GM20000 (cell line): ENCODE measurements at regions not wholly inside any gene's neighbourhood (a gene's known extent, or its start where the extent isn't known, plus 50 kb on each side); places are given as distances from the start of the nearest gene placed in this dataset.
"Not testable (repeated sequence)": the region's sequence is repeated elsewhere in the genome, so short reads cannot be mapped to it uniquely, and the experiment has no call there.

Experiments used
- DNase-seq: peaks from one replicate; pipeline ENCODE4 v3.0.0; 2012; ENCODE audit warnings: low spot score
- TF ChIP-seq, protein P1 (sequence below): IDR thresholded peaks from 2 replicates; pipeline ENCODE4 v1.5.1; 2012; ENCODE audit warnings: mild to moderate bottlenecking, control low read depth; ENCODE audit errors: extremely low read depth, missing control alignments

DNA sequence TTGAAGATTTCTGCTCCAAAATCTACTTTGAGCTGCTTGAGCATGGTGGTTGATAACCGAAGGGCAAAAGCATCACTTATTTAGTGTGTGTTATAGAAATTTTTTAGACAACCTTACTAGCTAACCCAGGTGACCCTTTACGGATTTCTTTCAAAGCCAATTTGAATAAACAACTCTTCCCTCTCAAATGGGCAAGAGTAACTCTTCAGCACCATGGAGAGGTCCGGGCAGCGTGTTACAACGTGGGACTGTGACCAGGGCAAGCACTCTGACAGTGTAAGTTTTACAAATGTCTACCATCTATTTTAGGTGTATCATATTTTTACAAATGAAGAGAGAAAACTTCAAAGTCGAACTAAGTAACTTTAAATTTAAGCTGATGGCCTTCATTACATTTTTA, 471.8 kb downstream of the MFSD1 start:
- TF ChIP-seq, protein P1, sequence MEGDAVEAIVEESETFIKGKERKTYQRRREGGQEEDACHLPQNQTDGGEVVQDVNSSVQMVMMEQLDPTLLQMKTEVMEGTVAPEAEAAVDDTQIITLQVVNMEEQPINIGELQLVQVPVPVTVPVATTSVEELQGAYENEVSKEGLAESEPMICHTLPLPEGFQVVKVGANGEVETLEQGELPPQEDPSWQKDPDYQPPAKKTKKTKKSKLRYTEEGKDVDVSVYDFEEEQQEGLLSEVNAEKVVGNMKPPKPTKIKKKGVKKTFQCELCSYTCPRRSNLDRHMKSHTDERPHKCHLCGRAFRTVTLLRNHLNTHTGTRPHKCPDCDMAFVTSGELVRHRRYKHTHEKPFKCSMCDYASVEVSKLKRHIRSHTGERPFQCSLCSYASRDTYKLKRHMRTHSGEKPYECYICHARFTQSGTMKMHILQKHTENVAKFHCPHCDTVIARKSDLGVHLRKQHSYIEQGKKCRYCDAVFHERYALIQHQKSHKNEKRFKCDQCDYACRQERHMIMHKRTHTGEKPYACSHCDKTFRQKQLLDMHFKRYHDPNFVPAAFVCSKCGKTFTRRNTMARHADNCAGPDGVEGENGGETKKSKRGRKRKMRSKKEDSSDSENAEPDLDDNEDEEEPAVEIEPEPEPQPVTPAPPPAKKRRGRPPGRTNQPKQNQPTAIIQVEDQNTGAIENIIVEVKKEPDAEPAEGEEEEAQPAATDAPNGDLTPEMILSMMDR: no peak
- DNase-seq: no peak

DNA sequence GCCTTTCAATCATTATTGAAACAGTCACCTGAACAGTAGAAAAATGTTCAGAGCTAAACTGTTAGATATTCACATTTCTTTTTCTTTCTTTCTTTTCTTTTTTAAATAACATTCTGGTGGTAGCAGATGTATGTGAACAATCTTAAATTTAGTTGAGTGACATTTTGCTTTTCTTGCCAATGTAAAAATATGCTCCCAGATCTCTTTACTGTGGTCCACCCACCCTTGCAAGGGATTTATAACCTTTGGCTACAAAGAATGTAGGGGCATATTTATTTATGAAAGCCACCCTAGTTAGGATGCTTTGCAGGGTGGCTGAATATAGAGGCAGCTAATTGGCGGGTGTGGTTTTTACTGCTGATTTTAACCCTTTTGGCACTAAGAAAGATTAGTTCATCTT, 473.9 kb downstream of the MFSD1 start:
- TF ChIP-seq, protein P1: no peak
- DNase-seq: no peak

DNA sequence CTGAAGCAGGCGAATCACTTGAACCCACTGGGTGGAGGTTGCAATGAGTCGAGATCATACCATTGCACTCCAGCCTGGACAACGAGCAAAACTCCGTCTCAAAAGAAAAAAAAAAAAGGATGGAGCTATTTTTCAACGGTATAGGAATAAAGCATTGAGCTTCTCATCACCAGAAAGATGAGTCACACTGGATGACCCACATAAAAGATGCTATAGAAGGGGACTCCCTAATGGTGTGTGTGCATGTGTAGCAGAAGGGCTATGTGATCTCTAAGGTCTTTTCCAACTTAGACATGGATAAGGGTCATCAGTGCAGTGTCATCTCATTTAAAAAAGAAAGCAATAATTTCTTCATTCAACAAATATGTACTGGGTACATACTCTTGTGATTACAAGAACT, 476.0 kb downstream of the MFSD1 start:
- TF ChIP-seq, protein P1: no peak
- DNase-seq: no peak

DNA sequence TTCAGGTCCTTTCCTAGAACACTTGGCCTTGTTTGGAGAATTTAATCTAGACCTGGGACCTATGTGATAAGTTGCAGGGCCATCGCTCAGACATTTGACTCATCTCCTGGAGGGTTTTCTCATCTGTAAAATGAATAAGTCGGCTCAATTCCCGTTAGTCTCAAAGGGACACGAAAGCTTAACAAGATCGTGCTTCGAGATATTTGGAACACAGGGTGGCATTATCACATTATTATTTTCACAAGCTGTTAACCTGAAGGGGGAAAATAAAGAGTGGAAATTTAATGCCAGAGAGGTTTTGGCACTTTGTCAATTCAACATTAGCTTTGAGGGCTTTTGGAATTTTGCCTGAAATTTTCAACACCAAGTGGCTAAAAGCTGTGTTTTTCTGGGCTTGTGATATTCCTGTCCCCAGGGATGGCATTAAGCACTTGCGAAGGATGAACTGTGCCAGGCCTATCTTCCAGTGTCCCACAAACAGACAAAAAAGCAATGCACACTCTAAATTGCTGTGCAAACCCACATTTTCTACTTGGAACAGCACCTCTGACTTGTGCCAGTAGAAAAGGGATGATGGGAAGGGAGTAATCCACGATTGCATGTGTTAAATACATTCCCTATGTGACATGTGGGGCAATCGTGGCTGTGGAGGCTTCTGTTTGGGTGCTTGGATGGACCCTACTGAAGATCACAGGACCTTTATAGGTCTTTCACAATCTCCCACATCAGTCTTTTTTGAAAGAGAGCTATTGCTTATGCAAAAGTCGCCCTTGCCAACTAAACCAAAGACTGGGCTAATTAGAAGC, 478.7 kb downstream of the MFSD1 start:
- TF ChIP-seq, protein P1: no peak
- DNase-seq: no peak

DNA sequence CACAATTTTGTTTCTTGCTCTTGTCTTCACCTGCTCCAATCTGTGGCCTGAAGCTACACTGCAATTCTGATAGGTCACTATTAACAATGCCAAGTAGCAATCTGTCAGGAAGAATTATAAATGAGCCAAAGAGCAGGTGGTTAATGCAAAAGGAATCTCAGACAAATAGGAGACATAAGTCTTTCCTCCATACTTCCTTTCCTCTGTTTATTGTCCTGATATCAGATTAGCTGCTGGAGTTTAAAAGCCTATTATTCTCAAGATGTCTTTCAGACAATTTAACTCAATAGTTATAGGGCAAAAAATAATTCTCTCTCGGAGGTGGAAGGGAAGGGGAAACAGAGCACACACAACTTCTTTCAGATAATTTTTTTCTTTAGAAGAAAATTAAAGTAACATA, 491.6 kb downstream of the MFSD1 start:
- no peak for DNase-seq
- TF ChIP-seq, protein P1: no peak

DNA sequence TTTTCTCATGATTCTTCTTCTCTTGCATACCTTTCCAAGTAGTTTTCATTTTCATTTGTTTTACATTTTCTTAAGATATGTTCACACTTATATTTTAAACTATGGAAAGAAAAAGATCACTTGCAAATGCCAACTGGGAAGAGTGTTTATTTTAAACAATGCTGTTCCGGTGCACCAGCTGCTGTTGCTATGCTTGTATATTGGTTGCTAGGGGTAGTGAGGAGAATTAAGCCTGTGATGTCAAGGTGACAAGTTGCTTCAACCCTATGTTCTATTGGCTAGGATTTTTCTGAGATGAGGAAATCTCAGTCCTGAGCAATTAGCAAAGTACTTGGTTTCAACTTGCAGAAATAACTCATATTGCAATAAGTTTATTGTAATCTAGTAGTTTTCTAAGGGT, 500.1 kb downstream of the MFSD1 start:
- TF ChIP-seq, protein P1: no peak
- no peak for DNase-seq

DNA sequence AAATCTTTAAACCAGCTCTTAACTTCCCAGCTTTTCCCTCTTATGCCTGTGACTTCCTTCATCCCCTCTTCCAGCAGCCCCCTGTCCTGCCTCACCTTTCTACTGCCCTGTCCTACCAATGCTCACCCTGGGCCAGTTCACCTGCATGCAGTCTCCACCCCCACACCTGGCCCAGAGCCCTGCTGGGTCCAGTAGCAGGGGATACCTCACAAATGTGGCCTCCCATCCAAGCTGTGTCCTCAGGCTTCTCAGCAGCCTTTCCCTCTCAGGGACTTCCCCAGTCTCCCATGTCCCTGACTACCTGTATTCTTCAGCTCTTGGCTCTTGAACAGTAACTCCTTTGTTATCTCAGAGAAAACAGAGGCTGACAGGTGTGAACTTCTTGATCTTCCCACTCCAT, 503.2 kb downstream of the MFSD1 start:
- no peak for DNase-seq
- TF ChIP-seq, protein P1: no peak

DNA sequence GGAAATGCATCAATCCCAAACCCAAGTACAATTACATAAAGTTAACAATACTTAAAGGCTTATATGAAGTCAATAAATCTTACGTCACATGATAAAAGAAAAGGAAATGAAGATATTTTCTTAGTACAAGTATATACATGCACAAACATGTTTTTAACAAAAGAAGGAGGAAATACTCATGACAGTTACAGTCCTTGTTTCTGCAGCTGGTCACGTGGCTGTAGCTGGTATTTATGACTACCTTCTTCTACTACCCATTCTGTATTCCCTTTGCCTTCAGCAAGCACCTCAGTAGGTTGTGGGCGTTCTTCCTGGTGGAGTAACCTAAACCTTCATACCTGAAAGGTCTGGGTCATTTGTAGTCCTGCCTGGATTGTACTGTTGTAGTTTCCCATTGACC, 514.9 kb downstream of the MFSD1 start:
- not testable (repeated sequence) for DNase-seq
